GM18868 (cell line): ENCODE measurements at regions not wholly inside any gene's neighbourhood (a gene's known extent, or its start where the extent isn't known, plus 50 kb on each side); places are given as distances from the start of the nearest gene placed in this dataset.
A peak's percentile ranks its signal among the peaks of the same experiment; 100 is the strongest.
"Not testable (repeated sequence)": the region's sequence is repeated elsewhere in the genome, so short reads cannot be mapped to it uniquely, and the experiment has no call there.

Source experiments
- ATAC-seq: cut with Tn5 transposase; IDR thresholded peaks from one replicate; pipeline ENCODE4 v1.9.1; 2021; ENCODE audit warnings: mild to moderate bottlenecking, moderate library complexity; ENCODE audit not compliant: unreplicated experiment

- ATAC-seq: no peak
Observed at GRCh38 chr3:171979081-171979480, 60.3 kb upstream of the FNDC3B start.

GRCh38 chr3:171980578-171981270, 58.7 kb upstream of the FNDC3B start:
- ATAC-seq: peak; percentile 54

DNA sequence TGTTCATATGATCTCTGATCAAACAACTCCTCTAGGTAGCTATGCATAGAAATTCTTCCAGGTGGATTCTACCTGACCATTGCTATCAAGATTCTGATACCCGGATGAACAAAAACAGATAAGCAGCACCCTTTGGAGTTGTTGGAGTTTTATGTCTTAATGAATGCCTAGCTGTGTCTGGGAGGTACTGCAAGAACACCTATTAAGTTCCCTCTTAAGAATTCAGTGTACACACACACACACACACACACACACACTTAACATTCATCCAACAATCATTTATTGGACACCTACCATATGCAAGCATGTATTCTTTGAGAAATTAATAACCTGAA, 58.1 kb upstream of the FNDC3B start:
- no peak for ATAC-seq

DNA sequence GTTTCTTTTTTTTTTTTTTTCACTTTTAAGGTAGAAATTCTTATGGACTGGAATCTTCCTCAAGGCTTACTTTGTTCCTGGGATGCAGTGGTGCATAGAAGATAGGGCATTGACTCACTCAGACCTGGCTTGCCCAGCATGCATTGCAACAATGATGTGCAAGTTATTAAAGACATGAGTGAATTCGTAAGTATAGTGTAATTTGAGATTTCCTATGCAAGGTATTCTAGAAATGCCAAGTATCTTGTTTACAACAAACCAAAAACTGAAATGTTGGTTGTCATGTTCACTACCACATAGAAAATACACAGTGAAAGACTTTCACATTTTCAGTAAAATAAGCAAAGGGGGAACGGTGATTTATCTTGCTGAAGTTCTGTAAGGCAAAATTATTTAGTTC, 56.5 kb upstream of the FNDC3B start:
- no peak for ATAC-seq

- not testable (repeated sequence) for ATAC-seq
Observed at GRCh38 chr3:171983685-171984084, 55.7 kb upstream of the FNDC3B start.

GRCh38 chr3:171984883-171985282, 54.5 kb upstream of the FNDC3B start:
- no peak for ATAC-seq

GRCh38 chr3:171986176-171986575, 53.2 kb upstream of the FNDC3B start:
- no peak for ATAC-seq

- no peak for ATAC-seq
Observed at GRCh38 chr3:171986757-171987518, 52.4 kb upstream of the FNDC3B start.
